PC-9 (cell line): ENCODE measurements at regions not wholly inside any gene's neighbourhood (a gene's known extent, or its start where the extent isn't known, plus 50 kb on each side); places are given as distances from the start of the nearest gene placed in this dataset.

Experiments
- BruUV-seq: library from RNA; stranded (reverse); fragments of 400-500 nt; replicated peaks from 2 replicates; lab custom pipeline; 2021; lab: Mats Ljungman, UMichigan
- CTCF ChIA-PET: fragments of 300-600 bp; sonication (Branson Sonifier 250); formaldehyde crosslinking; loops from one replicate; lab custom pipeline; 2022; ENCODE audit warnings: antibody characterized with exemption; lab: Charles Lee
- POLR2A ChIA-PET: fragments of 300-600 bp; sonication (Branson Sonifier 250); formaldehyde crosslinking; loops from one replicate; lab custom pipeline; 2022; ENCODE audit warnings: antibody characterized with exemption; ENCODE audit not compliant: unreplicated experiment; lab: Charles Lee
- DNase-seq, 2 experiments: peaks; one replicate each; pipeline versions ENCODE4 v3.0.0 to v3.0.0-alpha.2; 2015 to 2022; ENCODE audit warnings: mixed read lengths in 1 of 2
- H2AFZ ChIP-seq: fragments of 200-600 bp; sonication (generic); 2 replicates; pipeline ENCODE4 v1.8.1; 2017; ENCODE audit warnings: antibody characterized with exemption
- H3F3A ChIP-seq: fragments of 200-600 bp; sonication (generic); 2 replicates; pipeline ENCODE4 v1.8.1; 2017; ENCODE audit warnings: antibody characterized with exemption, mild to moderate bottlenecking, low read depth; ENCODE audit not compliant: insufficient read depth
- H3K27ac ChIP-seq: fragments of 200-600 bp; sonication (generic); 2 replicates; pipeline ENCODE4 v1.6.1; 2016; ENCODE audit warnings: mixed run types
- H3K27me3 ChIP-seq: fragments of 200-600 bp; sonication (generic); 2 replicates; pipeline ENCODE4 v1.6.1; 2016; ENCODE audit warnings: low read depth, mixed run types; ENCODE audit not compliant: insufficient read depth
- H3K36me3 ChIP-seq: fragments of 200-600 bp; sonication (generic); 2 replicates; pipeline ENCODE4 v1.6.1; 2016; ENCODE audit warnings: low read depth, mixed run types
- H3K4me1 ChIP-seq: fragments of 200-600 bp; sonication (generic); replicated peaks from 2 replicates; pipeline ENCODE4 v1.6.1; 2016; ENCODE audit warnings: mixed run types; ENCODE audit not compliant: insufficient read depth
- H3K4me2 ChIP-seq: fragments of 200-600 bp; sonication (generic); 2 replicates; pipeline ENCODE4 v1.6.1; 2017; ENCODE audit warnings: mixed run types
- H3K4me3 ChIP-seq: fragments of 200-600 bp; sonication (generic); 2 replicates; pipeline ENCODE4 v1.6.1; 2016; ENCODE audit warnings: mixed run types
- H3K79me2 ChIP-seq: fragments of 200-600 bp; sonication (generic); 2 replicates; pipeline ENCODE4 v1.6.1; 2017; ENCODE audit warnings: low read depth, mixed run types
- H3K9me2 ChIP-seq: fragments of 200-600 bp; sonication (generic); 2 replicates; pipeline ENCODE4 v1.8.1; 2017; ENCODE audit warnings: mild to moderate bottlenecking; ENCODE audit not compliant: insufficient read depth
- H3K9me3 ChIP-seq: fragments of 200-600 bp; sonication (generic); 2 replicates; pipeline ENCODE4 v1.8.1; 2016; ENCODE audit warnings: low read depth; ENCODE audit not compliant: insufficient read depth
- H4K20me1 ChIP-seq: fragments of 200-600 bp; sonication (generic); 2 replicates; pipeline ENCODE4 v1.8.1; 2017; ENCODE audit not compliant: insufficient read depth
- CTCF ChIP-seq: fragments of 200-600 bp; sonication (generic); conservative IDR thresholded peaks from 2 replicates; pipeline ENCODE4 v1.6.1; 2017; ENCODE audit warnings: mixed run types, antibody characterized with exemption, mild to moderate bottlenecking, moderate library complexity
- EZH2 ChIP-seq: fragments of 200-600 bp; sonication (generic); IDR thresholded peaks from 2 replicates; pipeline ENCODE4 v1.8.0; 2017; ENCODE audit warnings: antibody characterized with exemption, low read depth
- intact Hi-C: fragments of 100-400 bp; cut with micrococcal nuclease; formaldehyde crosslinking; loops from one replicate; pipeline ENCODE4 v1.10.0; 2022; ENCODE audit not compliant: unreplicated experiment

GRCh38 chr15:91537856-91538255 lies 315.7 kb upstream of the SLCO3A1 start:
- no peak for TF ChIP-seq CTCF
- no peak for TF ChIP-seq EZH2
- H4K20me1 ChIP-seq: no peaks in the 10 kb centered on the region
- H3K27me3 ChIP-seq: no peaks in the 10 kb centered on the region
- ChIA-PET CTCF (no interaction called here), POLR2A (interaction anchor here (0.6 kb wide), 1 partner anchor 84 kb away, joined by 6 read pairs; no protein-coding TSS in a partner anchor)
- DNase-seq: no peak
- no peaks in the 10 kb centered on the region for H3K9me2 ChIP-seq
- peaks cover 38% of the 10 kb centered on the region for H3K4me1 ChIP-seq
- H2AFZ ChIP-seq: peak overlapping the region; percentile 35; the same call in 1 of the 2 replicates
- intact Hi-C loops: loop anchor here (1.0 to 10.0 kb wide), 3 partner anchors 82 to 405 kb away; no protein-coding TSS in a partner anchor
- no peak overlapping the region for H3K4me3 ChIP-seq
- H3K36me3 ChIP-seq: no peaks in the 10 kb centered on the region
- BruUV-seq: no TSS peak
- H3K9me3 ChIP-seq: no peaks in the 10 kb centered on the region
- peak overlapping the region; percentile 68 for H3K4me2 ChIP-seq
- no peaks in the 10 kb centered on the region for H3K79me2 ChIP-seq
- peaks cover 25% of the 10 kb centered on the region for H3F3A ChIP-seq
- H3K27ac ChIP-seq: peak overlapping the region; percentile 93

GRCh38 chr15:91538782-91539181 lies 314.7 kb upstream of the SLCO3A1 start:
- TF ChIP-seq EZH2 (no peak), CTCF (no peak)
- ChIA-PET POLR2A (no interaction called here), CTCF (no interaction called here)
- peaks cover 25% of the 10 kb centered on the region for H3F3A ChIP-seq
- no peaks in the 10 kb centered on the region for H4K20me1 ChIP-seq
- H3K4me1 ChIP-seq: peaks cover 38% of the 10 kb centered on the region
- intact Hi-C loops: loop anchor here (10.0 kb wide), 1 partner anchor 166 kb away; no protein-coding TSS in a partner anchor
- H3K9me3 ChIP-seq: no peaks in the 10 kb centered on the region
- 0 out of 2 replicates have a peak overlapping the region, but pooled peaks have one; percentile 35 for H2AFZ ChIP-seq
- no peaks in the 10 kb centered on the region for H3K36me3 ChIP-seq
- no TSS peak for BruUV-seq
- H3K27ac ChIP-seq: no peak overlapping the region
- no peak overlapping the region for H3K4me2 ChIP-seq
- no peak overlapping the region for H3K4me3 ChIP-seq
- no peak for DNase-seq
- H3K9me2 ChIP-seq: no peaks in the 10 kb centered on the region
- H3K79me2 ChIP-seq: no peaks in the 10 kb centered on the region
- no peaks in the 10 kb centered on the region for H3K27me3 ChIP-seq

- Histone ChIP-seq H3K79me2 (no peaks in the 10 kb centered on the region), H2AFZ (no peak overlapping the region), H3K27ac (no peak overlapping the region), H3K4me2 (no peak overlapping the region), H3K27me3 (no peaks in the 10 kb centered on the region), H3K36me3 (no peaks in the 10 kb centered on the region), H3F3A (peaks cover 21% of the 10 kb centered on the region), H3K4me3 (no peak overlapping the region), H3K9me3 (no peaks in the 10 kb centered on the region), H3K9me2 (no peaks in the 10 kb centered on the region), H4K20me1 (no peaks in the 10 kb centered on the region), H3K4me1 (peaks cover 28% of the 10 kb centered on the region)
- no peak for DNase-seq
- BruUV-seq: no TSS peak
- POLR2A ChIA-PET: no interaction called here
- TF ChIP-seq EZH2 (no peak), CTCF (no peak)
- intact Hi-C loops: no loop called here
- CTCF ChIA-PET: no interaction called here
Observed at GRCh38 chr15:91541286-91541685, 312.2 kb upstream of the SLCO3A1 start.
